Memory B cell (primary cell): ENCODE measurements at regions not wholly inside any gene's neighbourhood (a gene's known extent, or its start where the extent isn't known, plus 50 kb on each side); places are given as distances from the start of the nearest gene placed in this dataset.

ENCODE experiments used
- ATAC-seq: fragments of 150-1000 bp; cut with Tn5 transposase; 2 replicates; pipeline ENCODE4 v1.10.0; 2021; ENCODE audit warnings: low read depth, mild to moderate bottlenecking, moderate library complexity
- DNase-seq, 2 donors: peaks; one replicate each; pipeline ENCODE4 v3.0.0; 2022; ENCODE audit warnings: low spot score in 2 of 2
- H3K27ac Mint-ChIP-seq: one replicate; pipeline ENCODE4 v1.8.0; 2022; ENCODE audit warnings: mild to moderate bottlenecking, moderate library complexity, mixed read lengths
- H3K27me3 Mint-ChIP-seq: one replicate; pipeline ENCODE4 v1.8.0; 2022; ENCODE audit warnings: mixed read lengths
- H3K36me3 Mint-ChIP-seq: one replicate; pipeline ENCODE4 v1.8.0; 2022; ENCODE audit warnings: mild to moderate bottlenecking, mixed read lengths
- H3K4me1 Mint-ChIP-seq: one replicate; pipeline ENCODE4 v1.8.0; 2022; ENCODE audit warnings: mixed read lengths
- H3K4me3 Mint-ChIP-seq: one replicate; pipeline ENCODE4 v1.8.0; 2022; ENCODE audit warnings: mild to moderate bottlenecking, moderate library complexity, mixed read lengths
- H3K9me3 Mint-ChIP-seq: one replicate; pipeline ENCODE4 v1.8.0; 2022; ENCODE audit warnings: mixed read lengths

DNA sequence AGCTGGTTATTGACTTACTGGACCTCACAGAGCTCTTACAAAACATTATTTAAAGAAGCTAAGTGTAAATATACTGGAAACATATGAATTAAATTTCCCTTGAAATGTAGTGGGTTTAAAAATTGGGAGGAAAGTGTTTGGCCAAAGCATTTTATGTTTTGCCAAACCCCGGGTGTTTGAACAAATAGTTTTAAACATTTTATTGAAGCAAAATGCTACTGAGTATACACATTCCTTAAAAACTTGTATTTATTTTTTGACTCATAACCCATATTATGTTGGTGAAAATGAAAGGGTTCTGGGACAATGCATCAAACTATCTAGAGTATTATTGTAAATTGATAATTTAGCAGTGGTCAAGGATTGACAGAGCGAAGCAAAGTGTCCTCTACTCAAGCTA lies 1048.5 kb downstream of the SLC6A15 start:
- no peak for DNase-seq
- ATAC-seq, result no peak
- Mint-ChIP-seq H3K36me3 (no peaks in the 10 kb centered on the region), H3K27me3 (no peaks in the 10 kb centered on the region), H3K4me3 (no peak overlapping the region), H3K9me3 (no peaks in the 10 kb centered on the region), H3K27ac (no peak overlapping the region), H3K4me1 (no peaks in the 10 kb centered on the region)

DNA sequence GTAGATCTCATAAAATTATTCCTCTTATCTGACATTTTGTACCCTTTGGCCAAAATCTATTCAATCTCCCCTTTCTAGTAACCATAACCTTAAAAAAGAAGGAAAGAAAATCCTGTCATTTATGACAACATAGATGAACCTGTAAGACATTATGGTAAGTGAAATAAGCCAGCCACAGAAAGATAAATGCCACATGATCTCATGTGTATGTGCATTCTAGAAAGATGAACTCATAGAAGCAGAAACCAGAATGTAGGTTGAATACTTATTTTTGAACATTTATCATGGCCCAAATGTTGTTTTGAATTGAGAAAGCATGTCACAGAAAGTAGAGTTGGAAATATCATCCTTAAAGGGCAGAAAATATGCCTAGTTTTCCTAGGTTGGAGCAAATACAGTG lies 1053.6 kb downstream of the SLC6A15 start:
- Mint-ChIP-seq H3K4me3 (no peak overlapping the region), H3K36me3 (no peaks in the 10 kb centered on the region), H3K9me3 (peaks cover 7% of the 10 kb centered on the region), H3K27ac (no peak overlapping the region), H3K27me3 (no peaks in the 10 kb centered on the region), H3K4me1 (no peaks in the 10 kb centered on the region)
- ATAC-seq, result no peak
- DNase-seq, result no peak

DNA sequence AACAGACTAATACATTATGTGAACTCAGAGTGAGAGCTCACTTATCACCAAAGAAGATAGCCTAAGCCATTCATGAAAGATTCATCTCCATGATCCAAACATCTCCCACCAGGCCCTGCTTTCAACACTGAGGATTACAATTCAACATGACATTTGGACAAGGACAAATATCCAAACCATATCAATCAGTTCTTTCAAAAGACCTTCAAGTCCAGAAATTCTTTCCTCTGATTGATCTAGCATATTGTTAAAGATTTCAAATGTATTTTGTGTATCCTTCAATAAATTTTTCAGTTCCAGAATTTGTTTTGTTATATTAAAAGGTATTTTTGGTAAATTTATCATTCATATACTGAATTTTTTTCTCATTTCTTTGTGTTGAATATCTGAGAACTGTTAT lies 1055.8 kb downstream of the SLC6A15 start:
- DNase-seq, result no peak
- H3K4me3 Mint-ChIP-seq, result no peak overlapping the region
- no peaks in the 10 kb centered on the region for H3K27me3 Mint-ChIP-seq
- H3K27ac Mint-ChIP-seq, result no peak overlapping the region
- ATAC-seq, result no peak
- no peaks in the 10 kb centered on the region for H3K4me1 Mint-ChIP-seq
- peaks cover 13% of the 10 kb centered on the region for H3K9me3 Mint-ChIP-seq
- no peaks in the 10 kb centered on the region for H3K36me3 Mint-ChIP-seq

DNA sequence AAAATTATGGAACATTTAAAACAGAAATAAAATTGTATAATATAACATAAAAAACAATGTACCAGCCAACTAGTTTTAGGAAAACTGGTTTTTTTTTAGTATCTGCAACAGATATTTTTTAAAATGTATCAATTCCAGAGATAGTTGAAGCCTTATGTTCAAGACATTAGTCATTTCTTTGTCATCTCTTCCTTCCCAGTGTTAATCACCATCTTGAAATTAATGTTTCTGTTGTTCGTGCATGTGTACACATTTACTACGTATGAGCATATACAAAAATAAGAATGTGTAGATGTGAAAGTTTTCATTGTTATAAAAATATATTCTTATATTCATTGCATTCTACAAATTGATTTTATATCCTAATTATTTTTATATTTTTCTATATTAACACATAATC lies 1062.1 kb downstream of the SLC6A15 start:
- Mint-ChIP-seq H3K36me3 (no peaks in the 10 kb centered on the region), H3K9me3 (peaks cover 12% of the 10 kb centered on the region), H3K4me1 (no peaks in the 10 kb centered on the region), H3K27me3 (no peaks in the 10 kb centered on the region), H3K4me3 (no peak overlapping the region), H3K27ac (no peak overlapping the region)
- DNase-seq, result no peak
- no peak for ATAC-seq

DNA sequence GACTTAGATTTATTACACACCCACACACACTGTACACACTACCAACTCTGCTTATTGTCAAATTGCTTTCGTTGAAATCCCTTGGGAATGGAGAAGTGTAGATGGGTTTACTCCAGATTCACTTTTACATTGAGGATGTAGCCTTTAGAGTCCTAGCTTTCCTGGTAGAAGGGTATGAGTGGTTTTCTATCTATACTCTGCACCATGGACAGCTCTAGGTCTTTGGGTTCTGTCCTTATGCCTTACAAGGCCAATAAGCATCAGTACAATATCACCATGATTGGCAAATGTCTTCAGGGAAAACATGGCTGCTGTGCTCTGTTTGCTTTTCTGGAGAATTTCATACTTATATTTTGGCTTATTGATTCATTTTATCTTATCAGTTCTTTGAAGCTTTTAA lies 1063.9 kb downstream of the SLC6A15 start:
- Mint-ChIP-seq H3K36me3 (no peaks in the 10 kb centered on the region), H3K27ac (no peak overlapping the region), H3K4me3 (no peak overlapping the region), H3K4me1 (no peaks in the 10 kb centered on the region), H3K9me3 (peaks cover 7% of the 10 kb centered on the region), H3K27me3 (no peaks in the 10 kb centered on the region)
- ATAC-seq (no peak), DNase-seq (no peak)

DNA sequence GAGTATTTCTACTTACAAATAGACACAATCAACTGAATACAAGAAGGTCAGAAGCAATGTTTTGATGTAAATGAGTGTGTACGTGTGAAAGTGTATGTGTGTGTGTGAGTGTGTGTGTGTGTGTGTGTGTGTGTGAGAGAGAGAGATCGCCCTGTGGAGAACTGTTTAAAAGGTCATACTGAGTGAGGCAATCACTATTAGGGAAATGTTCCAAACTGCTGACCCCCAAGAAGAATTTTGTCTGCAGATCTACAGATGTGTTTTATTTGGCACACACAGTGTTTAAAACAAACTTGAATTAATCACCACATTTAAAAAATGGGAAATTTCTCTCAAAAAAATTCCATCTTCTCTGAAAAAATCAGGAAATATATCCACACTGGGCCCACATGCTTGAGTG lies 1069.1 kb downstream of the SLC6A15 start:
- no peak overlapping the region for H3K27ac Mint-ChIP-seq
- peaks cover 5% of the 10 kb centered on the region for H3K9me3 Mint-ChIP-seq
- no peak overlapping the region for H3K4me3 Mint-ChIP-seq
- DNase-seq, result no peak
- no peak for ATAC-seq
- H3K4me1 Mint-ChIP-seq, result no peaks in the 10 kb centered on the region
- H3K27me3 Mint-ChIP-seq, result no peaks in the 10 kb centered on the region
- no peaks in the 10 kb centered on the region for H3K36me3 Mint-ChIP-seq

DNA sequence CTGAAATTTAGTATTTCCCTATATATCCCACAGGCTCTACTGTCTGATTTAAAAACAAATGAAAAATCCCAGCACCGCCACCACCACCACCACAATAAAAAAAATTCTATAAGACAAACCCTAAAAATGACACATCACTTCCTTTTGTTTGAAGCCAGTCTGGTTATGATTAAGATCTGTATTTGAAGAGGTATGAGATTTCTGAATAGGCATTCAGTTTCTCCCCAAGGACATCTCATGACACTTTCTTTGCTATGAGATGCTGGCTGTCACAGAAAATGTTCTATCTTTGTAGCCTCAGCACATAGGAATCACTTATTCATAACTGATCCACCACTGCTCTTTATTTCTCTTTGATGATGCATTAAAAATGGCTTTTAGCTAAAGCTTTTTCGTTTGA lies 1071.0 kb downstream of the SLC6A15 start:
- Mint-ChIP-seq H3K36me3 (no peaks in the 10 kb centered on the region), H3K4me3 (no peak overlapping the region), H3K27me3 (no peaks in the 10 kb centered on the region), H3K9me3 (peaks cover 3% of the 10 kb centered on the region), H3K4me1 (no peaks in the 10 kb centered on the region), H3K27ac (no peak overlapping the region)
- DNase-seq (no peak), ATAC-seq (no peak)

DNA sequence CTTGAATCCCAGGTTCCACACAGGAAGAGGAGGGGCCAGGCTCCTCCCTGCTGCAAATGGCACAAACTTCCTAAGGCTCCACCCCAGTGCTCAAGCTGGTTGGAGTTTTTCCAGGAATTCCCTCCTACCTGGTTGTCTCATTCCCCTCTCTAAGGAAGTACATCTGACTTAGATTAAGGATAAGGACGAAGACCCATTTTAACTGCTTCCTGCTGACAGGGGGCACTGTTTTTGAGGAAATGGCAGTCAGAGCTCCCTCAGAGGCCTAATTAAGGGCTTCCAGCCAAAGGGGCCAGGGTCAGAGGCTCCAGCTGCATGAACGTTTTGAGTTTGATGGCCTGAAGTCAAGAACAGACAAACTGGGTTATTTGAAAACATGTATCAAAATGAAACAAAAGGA lies 1084.7 kb downstream of the SLC6A15 start:
- Mint-ChIP-seq H3K36me3 (no peaks in the 10 kb centered on the region), H3K27me3 (no peaks in the 10 kb centered on the region), H3K27ac (no peak overlapping the region), H3K4me3 (no peak overlapping the region), H3K4me1 (no peaks in the 10 kb centered on the region), H3K9me3 (peaks cover 1% of the 10 kb centered on the region)
- DNase-seq (no peak), ATAC-seq (no peak)

DNA sequence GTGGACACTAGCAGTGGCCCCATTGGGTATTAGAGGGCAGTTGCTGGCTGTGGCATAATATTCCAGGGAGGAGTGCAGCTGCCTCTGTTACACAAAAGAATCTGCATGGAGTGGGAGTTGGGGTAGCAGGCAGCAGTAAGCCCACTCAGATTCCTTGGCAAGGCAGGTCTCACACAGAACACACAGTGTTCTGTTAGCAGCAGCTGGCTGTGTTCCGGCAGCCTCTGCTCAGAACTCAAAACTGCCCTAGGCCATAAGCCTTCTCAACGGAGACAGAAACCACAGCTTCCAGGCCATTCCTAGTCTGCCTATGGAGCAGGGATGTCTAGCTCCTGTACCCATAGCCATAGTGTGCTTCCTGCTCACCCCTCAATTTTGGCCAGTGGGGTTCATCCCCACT lies 1085.4 kb downstream of the SLC6A15 start:
- Mint-ChIP-seq H3K36me3 (no peaks in the 10 kb centered on the region), H3K9me3 (peaks cover 1% of the 10 kb centered on the region), H3K27me3 (no peaks in the 10 kb centered on the region), H3K4me1 (no peaks in the 10 kb centered on the region), H3K4me3 (no peak overlapping the region), H3K27ac (no peak overlapping the region)
- DNase-seq (no peak), ATAC-seq (no peak)

DNA sequence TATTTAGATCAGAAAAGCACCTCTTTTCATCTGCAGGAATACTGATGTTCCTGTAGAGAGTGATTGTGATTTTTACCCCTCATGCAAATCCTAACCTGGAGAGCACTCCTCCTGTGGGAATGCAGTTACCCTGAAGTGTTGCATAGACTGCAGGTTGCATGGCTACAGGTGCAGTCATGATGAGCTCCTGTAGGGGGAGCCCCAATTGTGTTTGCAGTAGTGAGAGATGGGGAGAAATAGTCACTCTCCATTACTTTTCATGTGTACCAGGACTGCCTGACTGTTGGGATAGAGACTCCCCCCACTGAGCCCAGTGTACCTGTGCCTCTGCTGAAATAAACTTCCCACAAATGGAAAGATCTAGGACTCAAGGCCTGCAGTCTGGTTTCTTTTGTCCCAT lies 1086.5 kb downstream of the SLC6A15 start:
- H3K9me3 Mint-ChIP-seq, result peaks cover 1% of the 10 kb centered on the region
- H3K27ac Mint-ChIP-seq, result no peak overlapping the region
- no peak for DNase-seq
- H3K4me1 Mint-ChIP-seq, result no peaks in the 10 kb centered on the region
- H3K36me3 Mint-ChIP-seq, result no peaks in the 10 kb centered on the region
- ATAC-seq, result no peak
- no peak overlapping the region for H3K4me3 Mint-ChIP-seq
- H3K27me3 Mint-ChIP-seq, result no peaks in the 10 kb centered on the region

DNA sequence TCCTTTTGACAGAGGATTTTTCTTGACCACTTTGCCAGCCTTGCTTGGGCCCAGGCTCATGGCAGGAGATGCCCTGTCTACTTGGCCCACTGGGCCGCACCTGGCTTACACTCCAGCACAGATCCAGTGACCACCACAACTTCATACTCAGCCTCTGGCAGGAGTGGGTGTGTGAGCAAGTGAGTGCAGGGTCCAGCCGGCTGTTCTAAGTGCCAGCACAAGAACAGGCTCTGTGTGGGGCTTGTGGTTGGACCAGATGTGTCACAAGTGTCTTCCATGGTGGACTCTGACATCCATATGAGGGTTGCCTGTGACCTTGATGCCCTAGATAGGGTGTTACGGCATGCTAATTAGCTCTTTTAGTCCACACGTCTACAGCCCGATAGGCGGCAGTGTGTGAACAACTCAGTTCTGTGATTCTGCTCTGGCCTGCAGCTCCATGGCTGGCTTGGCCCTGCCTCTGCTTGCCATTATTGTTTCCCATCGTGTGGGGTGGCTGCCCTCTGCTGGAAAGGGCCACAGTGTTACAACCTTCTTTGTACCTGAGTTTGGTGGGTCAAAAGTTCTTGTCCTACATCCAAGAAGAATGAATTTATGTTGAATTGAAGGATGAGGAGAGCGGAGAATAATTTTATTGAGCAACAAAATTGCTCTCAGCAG lies 1089.1 kb downstream of the SLC6A15 start:
- H3K9me3 Mint-ChIP-seq, result peaks cover 1% of the 10 kb centered on the region
- no peaks in the 10 kb centered on the region for H3K4me1 Mint-ChIP-seq
- no peak overlapping the region for H3K4me3 Mint-ChIP-seq
- ATAC-seq (peak; percentile 48), DNase-seq (no peak)
- no peaks in the 10 kb centered on the region for H3K36me3 Mint-ChIP-seq
- H3K27ac Mint-ChIP-seq, result no peak overlapping the region
- no peaks in the 10 kb centered on the region for H3K27me3 Mint-ChIP-seq

DNA sequence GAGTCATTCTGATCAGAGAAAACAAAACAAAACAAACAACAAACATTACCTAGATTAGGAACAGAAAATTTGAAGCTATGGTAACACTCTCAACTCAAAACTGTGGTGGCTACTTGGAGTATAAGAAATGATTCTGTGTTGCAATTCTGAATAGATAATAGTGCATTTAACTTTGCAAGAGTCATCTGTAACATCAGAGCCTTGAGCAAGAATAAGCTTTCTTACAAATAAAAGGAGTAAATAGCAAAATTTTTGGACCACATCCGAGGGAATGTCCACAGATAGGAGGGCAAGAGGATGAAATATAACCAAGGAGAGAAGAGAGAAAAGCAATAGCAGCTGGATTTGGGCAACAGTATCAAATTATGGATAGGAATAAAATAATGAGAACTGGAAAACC lies 1090.6 kb downstream of the SLC6A15 start:
- Mint-ChIP-seq H3K4me3 (no peak overlapping the region), H3K27me3 (no peaks in the 10 kb centered on the region), H3K4me1 (no peaks in the 10 kb centered on the region), H3K27ac (no peak overlapping the region), H3K36me3 (no peaks in the 10 kb centered on the region), H3K9me3 (no peaks in the 10 kb centered on the region)
- no peak for DNase-seq
- no peak for ATAC-seq

DNA sequence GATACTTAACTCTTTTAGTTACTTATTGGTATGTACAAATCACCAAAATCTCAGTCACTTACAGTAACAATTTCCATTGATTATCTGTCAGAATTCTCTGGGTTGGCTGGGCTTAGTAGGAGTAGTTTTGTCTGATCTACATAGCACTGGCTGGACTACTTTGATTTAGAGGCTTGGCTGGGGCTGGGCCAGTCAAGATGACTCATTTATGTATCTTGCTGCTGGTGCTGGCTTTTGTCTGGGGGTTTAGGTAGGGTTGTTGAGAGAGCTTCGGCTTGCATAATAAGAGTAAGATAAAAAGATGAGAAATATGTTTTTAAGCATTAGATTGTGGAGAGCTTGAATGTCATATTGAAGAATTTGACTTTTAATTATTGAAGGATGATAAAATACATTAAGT lies 1093.7 kb downstream of the SLC6A15 start:
- Mint-ChIP-seq H3K9me3 (no peaks in the 10 kb centered on the region), H3K4me1 (no peaks in the 10 kb centered on the region), H3K27me3 (no peaks in the 10 kb centered on the region), H3K27ac (no peak overlapping the region), H3K36me3 (no peaks in the 10 kb centered on the region), H3K4me3 (no peak overlapping the region)
- ATAC-seq, result no peak
- DNase-seq, result no peak

DNA sequence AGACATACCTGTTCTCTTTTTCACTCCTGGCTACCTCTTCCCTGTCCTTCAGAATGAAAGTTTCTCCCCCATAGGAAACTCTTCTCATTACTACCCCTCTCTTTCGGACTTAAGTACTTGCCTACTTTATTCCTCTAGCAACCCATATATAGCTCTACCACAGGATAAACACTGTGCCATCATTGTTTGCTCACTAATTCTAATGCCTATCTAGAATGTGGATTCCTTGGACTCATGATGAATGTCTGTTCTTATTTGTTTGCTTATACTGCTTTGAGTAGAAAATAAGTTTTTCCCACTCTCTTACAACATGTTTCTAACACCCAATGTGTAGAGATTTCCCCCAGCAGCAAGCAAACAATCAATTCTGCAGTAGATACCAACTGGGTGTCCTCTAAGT lies 1094.9 kb downstream of the SLC6A15 start:
- Mint-ChIP-seq H3K27me3 (no peaks in the 10 kb centered on the region), H3K36me3 (no peaks in the 10 kb centered on the region), H3K4me1 (no peaks in the 10 kb centered on the region), H3K9me3 (no peaks in the 10 kb centered on the region), H3K27ac (no peak overlapping the region), H3K4me3 (no peak overlapping the region)
- ATAC-seq (no peak), DNase-seq (no peak)

DNA sequence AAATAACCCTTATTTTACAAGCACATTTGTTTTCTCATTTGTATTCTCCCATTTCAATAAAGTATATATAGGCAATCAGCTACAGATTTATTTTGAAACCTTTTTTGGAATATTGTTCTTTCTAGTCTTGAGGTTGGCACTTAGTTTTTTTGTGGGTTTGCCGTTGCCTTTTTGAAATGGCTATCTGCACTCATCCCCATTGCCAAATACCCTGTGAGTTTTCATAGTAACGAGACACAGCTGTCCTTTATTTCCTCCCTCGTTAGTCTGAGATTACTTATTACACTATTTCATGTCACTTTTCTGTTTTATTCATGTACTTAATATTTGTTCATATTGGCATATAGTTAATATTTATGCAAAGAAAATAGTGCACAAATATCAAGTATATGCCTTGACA lies 1104.0 kb downstream of the SLC6A15 start:
- H3K36me3 Mint-ChIP-seq, result no peaks in the 10 kb centered on the region
- DNase-seq, result no peak
- no peak overlapping the region for H3K4me3 Mint-ChIP-seq
- no peaks in the 10 kb centered on the region for H3K27me3 Mint-ChIP-seq
- no peaks in the 10 kb centered on the region for H3K9me3 Mint-ChIP-seq
- ATAC-seq, result no peak
- H3K4me1 Mint-ChIP-seq, result no peaks in the 10 kb centered on the region
- no peak overlapping the region for H3K27ac Mint-ChIP-seq
